Large intestine (tissue), 3 donors: ENCODE measurements at regions not wholly inside any gene's neighbourhood (a gene's known extent, or its start where the extent isn't known, plus 50 kb on each side); places are given as distances from the start of the nearest gene placed in this dataset.
"Not testable (repeated sequence)": the region's sequence is repeated elsewhere in the genome, so short reads cannot be mapped to it uniquely, and the experiment has no call there.

ENCODE experiments used
- DNase-seq, 2 donors: peaks; one replicate each; pipeline versions ENCODE4 v3.0.0 to v3.0.0-alpha.2; 2013
- H3K27ac ChIP-seq: one replicate; pipeline ENCODE4 v1.5.1; 2013; ENCODE audit warnings: low read length
- H3K27me3 ChIP-seq: 2 replicates; pipeline ENCODE4 v1.6.1; 2013; ENCODE audit warnings: low read length; ENCODE audit not compliant: control insufficient read depth, insufficient read depth
- H3K36me3 ChIP-seq: 2 replicates; pipeline ENCODE4 v1.6.1; 2013; ENCODE audit warnings: low read length; ENCODE audit not compliant: control insufficient read depth, insufficient read depth
- H3K4me1 ChIP-seq: one replicate; pipeline ENCODE4 v1.6.1; 2013; ENCODE audit warnings: low read length; ENCODE audit not compliant: control insufficient read depth, insufficient read depth
- H3K4me3 ChIP-seq: one replicate; pipeline ENCODE4 v1.5.1; 2013; ENCODE audit warnings: low read length
- H3K9me3 ChIP-seq: one replicate; pipeline ENCODE4 v1.6.1; 2013; ENCODE audit warnings: mild to moderate bottlenecking, low read depth, low read length, moderate library complexity; ENCODE audit not compliant: control insufficient read depth
- WGBS: methylation state at CpG from one replicate; pipeline ENCODE4 v1.1.5; 2013; ENCODE audit warnings: low lambda C conversion rate; ENCODE audit not compliant: insufficient coverage; 5-methylcytosine and 5-hydroxymethylcytosine counted together

DNA sequence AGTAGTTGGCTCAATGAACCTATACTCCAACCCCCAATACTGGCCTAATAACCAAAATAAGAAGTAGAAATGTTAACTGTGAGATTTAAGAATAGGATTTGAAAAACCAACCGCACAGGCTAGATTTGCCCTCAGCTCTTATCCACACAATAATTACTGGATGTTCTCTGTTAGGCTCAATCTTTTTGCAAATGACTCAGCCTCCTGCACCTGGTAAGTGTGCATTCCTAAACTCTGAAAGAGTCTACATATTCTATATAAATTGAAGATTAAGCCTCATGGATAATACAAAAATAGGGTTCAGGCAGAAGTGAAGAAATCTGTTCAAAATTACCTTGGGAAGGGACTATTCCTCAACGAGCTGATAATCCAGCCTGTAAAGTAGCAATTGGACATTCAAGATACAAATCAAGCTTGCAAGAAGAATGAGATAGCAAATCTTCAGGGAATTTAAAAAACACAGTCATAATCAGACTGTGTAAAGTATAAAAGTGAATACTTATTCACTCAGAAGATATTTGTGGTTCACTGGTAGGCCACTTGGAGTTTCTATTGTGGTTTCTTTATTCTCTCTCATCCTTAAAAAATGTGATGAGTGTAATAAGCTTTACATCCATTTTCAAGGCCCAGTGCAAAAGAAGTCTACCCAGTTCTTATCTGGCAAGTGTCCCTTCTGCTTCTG is 931.9 kb upstream of the SOX9 start:
- no peak overlapping the region for H3K4me3 ChIP-seq
- H3K9me3 ChIP-seq, result no peaks in the 10 kb centered on the region
- WGBS, result 80% methylated on average over 1 of the region's 2 CpGs
- no peaks in the 10 kb centered on the region for H3K4me1 ChIP-seq
- no peaks in the 10 kb centered on the region for H3K27me3 ChIP-seq
- H3K36me3 ChIP-seq, result no peaks in the 10 kb centered on the region
- no peak for DNase-seq
- H3K27ac ChIP-seq, result no peak overlapping the region

DNA sequence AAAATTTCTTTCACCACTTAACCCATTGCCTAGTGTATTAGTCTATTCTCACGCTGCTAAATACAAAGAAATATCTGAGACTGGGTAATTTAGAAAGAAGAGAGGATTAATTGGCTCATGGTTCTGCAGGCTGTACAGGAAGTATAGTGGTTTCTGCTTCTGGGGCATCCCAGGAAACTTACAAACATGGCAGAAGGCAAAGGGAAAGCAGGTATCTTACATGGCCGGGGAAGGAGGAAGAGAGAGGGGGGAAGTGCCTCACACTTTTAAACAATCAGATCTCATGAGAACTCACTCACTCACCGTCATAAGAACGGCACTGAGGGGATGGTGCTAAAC is 931.4 kb upstream of the SOX9 start:
- H3K4me1 ChIP-seq, result no peaks in the 10 kb centered on the region
- no peak overlapping the region for H3K4me3 ChIP-seq
- H3K27ac ChIP-seq, result no peak overlapping the region
- no peaks in the 10 kb centered on the region for H3K9me3 ChIP-seq
- no peak for DNase-seq
- WGBS, result no CpG with 5 or more reads among the region's 4 CpGs
- no peaks in the 10 kb centered on the region for H3K36me3 ChIP-seq
- H3K27me3 ChIP-seq, result no peaks in the 10 kb centered on the region

- Histone ChIP-seq H3K36me3 (no peaks in the 10 kb centered on the region), H3K27ac (no peak overlapping the region), H3K4me3 (no peak overlapping the region), H3K4me1 (no peaks in the 10 kb centered on the region), H3K9me3 (no peaks in the 10 kb centered on the region), H3K27me3 (no peaks in the 10 kb centered on the region)
- DNase-seq, result no peak
- WGBS, result 60% methylated on average over 1 of the region's 2 CpGs
Measured at GRCh38 chr17:71192039-71192555, 928.7 kb upstream of the SOX9 start.

- Histone ChIP-seq H3K27me3 (no peaks in the 10 kb centered on the region), H3K27ac (no peak overlapping the region), H3K4me3 (no peak overlapping the region), H3K9me3 (no peaks in the 10 kb centered on the region), H3K36me3 (no peaks in the 10 kb centered on the region), H3K4me1 (no peaks in the 10 kb centered on the region)
- WGBS, result 60% methylated on average over 1 of the region's 2 CpGs
- no peak for DNase-seq
Measured at GRCh38 chr17:71192848-71193247, 928.0 kb upstream of the SOX9 start.

DNA sequence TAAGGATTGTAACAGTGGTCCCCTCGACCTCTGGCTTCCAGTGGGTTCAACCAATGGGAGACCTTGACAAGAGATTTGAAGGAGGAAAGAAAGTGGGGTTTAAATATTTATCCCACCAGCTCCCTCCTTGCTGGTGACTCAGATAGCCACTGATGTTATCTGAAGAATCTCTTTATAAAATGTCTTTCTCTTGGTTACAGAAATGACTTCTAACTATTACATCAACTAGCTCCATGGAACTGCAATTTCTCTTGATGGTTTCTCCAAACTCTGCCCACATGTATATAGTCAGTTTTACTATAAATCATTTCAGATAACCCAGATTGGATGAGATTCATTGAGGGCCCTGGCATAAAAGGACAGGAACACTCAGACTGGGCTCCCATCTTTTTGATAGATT is 920.2 kb upstream of the SOX9 start:
- no CpG with 5 or more reads among the region's 1 CpG for WGBS

DNA sequence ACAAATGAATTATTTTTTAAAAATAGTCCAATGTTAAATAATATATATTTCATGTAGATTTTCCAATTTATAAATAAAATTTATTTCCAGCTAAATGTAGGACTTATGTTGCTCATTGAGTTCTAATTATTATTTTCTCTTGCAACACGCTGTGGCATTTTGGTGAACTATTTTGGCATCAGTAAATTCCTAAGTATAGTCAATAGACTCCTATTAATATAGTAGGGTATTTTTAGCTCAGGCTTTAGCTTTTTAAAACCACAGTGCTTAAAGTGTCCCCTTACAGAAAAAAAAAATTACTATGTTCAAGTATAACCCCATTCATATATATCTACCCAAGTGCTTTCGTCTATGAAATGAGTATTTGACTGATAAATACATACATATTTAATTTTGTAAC is 919.2 kb upstream of the SOX9 start:
- WGBS, result 100% methylated on average over 1 of the region's 2 CpGs

More for the DNA sequence above, 920.2 kb upstream of the SOX9 start:
- DNase-seq, result no peak
- no peaks in the 10 kb centered on the region for H3K4me1 ChIP-seq
- H3K27me3 ChIP-seq, result no peaks in the 10 kb centered on the region
- no peak overlapping the region for H3K27ac ChIP-seq
- no peaks in the 10 kb centered on the region for H3K9me3 ChIP-seq
- H3K4me3 ChIP-seq, result no peak overlapping the region
- H3K36me3 ChIP-seq, result no peaks in the 10 kb centered on the region

GRCh38 chr17:71202449-71202848 is 918.4 kb upstream of the SOX9 start:
- Histone ChIP-seq H3K4me3 (no peak overlapping the region), H3K27me3 (no peaks in the 10 kb centered on the region), H3K36me3 (no peaks in the 10 kb centered on the region), H3K27ac (no peak overlapping the region), H3K4me1 (no peaks in the 10 kb centered on the region), H3K9me3 (no peaks in the 10 kb centered on the region)
- no peak for DNase-seq
- WGBS, result no CpG with 5 or more reads among the region's 2 CpGs

More for the DNA sequence above, 919.2 kb upstream of the SOX9 start:
- Histone ChIP-seq H3K27me3 (no peaks in the 10 kb centered on the region), H3K36me3 (no peaks in the 10 kb centered on the region), H3K9me3 (no peaks in the 10 kb centered on the region), H3K4me3 (no peak overlapping the region), H3K27ac (no peak overlapping the region), H3K4me1 (no peaks in the 10 kb centered on the region)
- DNase-seq, result no peak

GRCh38 chr17:71203953-71204352 is 916.9 kb upstream of the SOX9 start:
- no peaks in the 10 kb centered on the region for H3K9me3 ChIP-seq
- H3K4me3 ChIP-seq, result no peak overlapping the region
- H3K27me3 ChIP-seq, result no peaks in the 10 kb centered on the region
- H3K4me1 ChIP-seq, result no peaks in the 10 kb centered on the region
- DNase-seq, result no peak
- WGBS, result 100% methylated on average over 1 of the region's 1 CpG
- no peak overlapping the region for H3K27ac ChIP-seq
- H3K36me3 ChIP-seq, result no peaks in the 10 kb centered on the region

- H3K4me3 ChIP-seq, DNase-seq, H3K27me3 ChIP-seq, H3K27ac ChIP-seq, H3K4me1 ChIP-seq, H3K36me3 ChIP-seq, H3K9me3 ChIP-seq: not testable (repeated sequence)
- WGBS, result no CpG with 5 or more reads among the region's 5 CpGs
Measured at GRCh38 chr17:71205951-71206350, 914.9 kb upstream of the SOX9 start.

DNA sequence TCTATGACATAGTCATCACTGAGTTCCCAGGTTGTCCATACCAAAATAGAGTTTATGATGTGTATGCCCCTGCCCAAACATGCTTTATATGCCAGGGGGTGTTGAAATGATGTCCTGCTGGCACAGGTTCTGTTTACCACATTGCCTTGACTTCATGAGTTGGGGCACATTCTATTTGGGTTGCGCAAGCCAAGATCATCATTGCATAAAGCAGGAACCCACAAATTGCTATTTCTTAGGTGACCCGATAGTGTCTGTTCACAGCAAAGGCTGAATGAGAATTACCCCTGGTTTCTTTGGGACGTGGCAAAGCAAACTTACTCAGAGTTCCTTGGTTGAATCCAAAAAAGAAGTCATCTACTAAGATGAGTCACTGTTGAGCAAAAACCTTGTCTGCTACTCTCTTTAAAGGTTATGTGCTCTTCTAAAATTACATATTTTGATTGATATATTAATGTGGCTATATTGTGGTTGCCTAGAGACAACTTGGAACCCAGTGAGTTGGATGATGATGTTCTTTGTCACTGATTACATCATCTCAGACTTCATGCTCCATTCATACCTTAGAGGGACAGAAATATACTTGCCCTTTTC is 912.6 kb upstream of the SOX9 start:
- no peak overlapping the region for H3K4me3 ChIP-seq
- H3K27ac ChIP-seq, result no peak overlapping the region
- no CpG with 5 or more reads among the region's 3 CpGs for WGBS
- no peaks in the 10 kb centered on the region for H3K36me3 ChIP-seq
- no peaks in the 10 kb centered on the region for H3K27me3 ChIP-seq
- no peaks in the 10 kb centered on the region for H3K9me3 ChIP-seq
- H3K4me1 ChIP-seq, result no peaks in the 10 kb centered on the region
- no peak for DNase-seq

DNA sequence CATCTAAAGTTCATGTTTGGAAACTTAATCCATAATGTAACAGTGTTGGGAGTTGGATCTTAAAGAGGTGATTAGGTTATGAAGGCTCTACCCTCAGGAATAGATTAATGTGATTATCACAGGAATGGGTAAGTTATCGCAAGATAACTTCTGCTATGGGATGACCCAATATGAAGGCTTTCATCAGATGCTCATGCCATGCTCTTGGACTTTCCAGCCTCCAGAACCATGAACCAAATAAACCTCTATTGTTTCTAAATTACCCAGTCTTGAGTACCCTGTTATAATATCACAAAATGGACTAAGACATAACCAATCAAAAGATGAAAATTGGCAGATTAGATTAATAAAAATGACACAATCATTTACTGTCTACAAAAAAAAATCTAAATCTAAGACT is 906.9 kb upstream of the SOX9 start:
- 100% methylated on average over 1 of the region's 1 CpG for WGBS
- Histone ChIP-seq H3K9me3 (no peaks in the 10 kb centered on the region), H3K36me3 (no peaks in the 10 kb centered on the region), H3K27ac (no peak overlapping the region), H3K4me3 (no peak overlapping the region), H3K4me1 (no peaks in the 10 kb centered on the region), H3K27me3 (no peaks in the 10 kb centered on the region)
- DNase-seq, result no peak
